Right renal cortex interstitium (tissue), 3 donors: ENCODE measurements at regions not wholly inside any gene's neighbourhood (a gene's known extent, or its start where the extent isn't known, plus 50 kb on each side); places are given as distances from the start of the nearest gene placed in this dataset.
A peak's percentile ranks its signal among the peaks of the same experiment; 100 is the strongest.

Source experiments
- DNase-seq, 3 donors: peaks; one replicate each; pipeline ENCODE4 v3.0.0-alpha.2; 2013; ENCODE audit warnings: low read depth in 3 of 3, low spot score in 2 of 3

- DNase-seq, result no peak
These were observed 160.8 kb downstream of the FBXO8 start for GRCh38 chr4:174122705-174123104.

GRCh38 chr4:174120446-174121295, 162.8 kb downstream of the FBXO8 start:
- peak; percentile 44 to 56 (median 45) for DNase-seq

GRCh38 chr4:174119830-174120229, 163.6 kb downstream of the FBXO8 start:
- DNase-seq, result no peak

- no peak for DNase-seq
These were observed 164.4 kb downstream of the FBXO8 start for GRCh38 chr4:174119051-174119450.

GRCh38 chr4:174118171-174118570, 165.3 kb downstream of the FBXO8 start:
- DNase-seq, result no peak

GRCh38 chr4:174117445-174117844, 166.0 kb downstream of the FBXO8 start:
- DNase-seq, result no peak

GRCh38 chr4:174116021-174116420, 167.4 kb downstream of the FBXO8 start:
- DNase-seq, result no peak

GRCh38 chr4:174111422-174111821, 172.0 kb downstream of the FBXO8 start:
- no peak for DNase-seq

GRCh38 chr4:174110180-174110579, 173.3 kb downstream of the FBXO8 start:
- DNase-seq, result no peak

GRCh38 chr4:174107746-174108354, 175.6 kb downstream of the FBXO8 start:
- DNase-seq, result no peak

GRCh38 chr4:174105202-174105601, 178.3 kb downstream of the FBXO8 start:
- no peak for DNase-seq

- no peak for DNase-seq
These were observed 182.6 kb downstream of the FBXO8 start for GRCh38 chr4:174100910-174101309.

GRCh38 chr4:174099712-174100111, 183.8 kb downstream of the FBXO8 start:
- no peak for DNase-seq

GRCh38 chr4:174096999-174097398, 186.5 kb downstream of the FBXO8 start:
- DNase-seq, result no peak

GRCh38 chr4:174096456-174096855, 187.0 kb downstream of the FBXO8 start:
- DNase-seq, result no peak

GRCh38 chr4:174091130-174091529, 192.3 kb downstream of the FBXO8 start:
- DNase-seq, result no peak

GRCh38 chr4:174089711-174090110, 193.8 kb downstream of the FBXO8 start:
- no peak for DNase-seq

GRCh38 chr4:174088795-174089194, 194.7 kb downstream of the FBXO8 start:
- DNase-seq, result no peak

GRCh38 chr4:174086829-174087799, 196.4 kb downstream of the FBXO8 start:
- DNase-seq, result no peak

- no peak for DNase-seq
These were observed 198.5 kb downstream of the FBXO8 start for GRCh38 chr4:174084981-174085380.

GRCh38 chr4:174084542-174084941, 198.9 kb downstream of the FBXO8 start:
- DNase-seq, result no peak
